DMS53 treated with DMSO at 0.1 percent for 48 hours (cell line): ENCODE measurements at regions not wholly inside any gene's neighbourhood (a gene's known extent, or its start where the extent isn't known, plus 50 kb on each side); places are given as distances from the start of the nearest gene placed in this dataset.

ENCODE experiments used
- DNase-seq: peaks from one replicate; lab custom pipeline; 2025; ENCODE audit not compliant: unreplicated experiment; lab: John Stamatoyannopoulos, UW

DNA sequence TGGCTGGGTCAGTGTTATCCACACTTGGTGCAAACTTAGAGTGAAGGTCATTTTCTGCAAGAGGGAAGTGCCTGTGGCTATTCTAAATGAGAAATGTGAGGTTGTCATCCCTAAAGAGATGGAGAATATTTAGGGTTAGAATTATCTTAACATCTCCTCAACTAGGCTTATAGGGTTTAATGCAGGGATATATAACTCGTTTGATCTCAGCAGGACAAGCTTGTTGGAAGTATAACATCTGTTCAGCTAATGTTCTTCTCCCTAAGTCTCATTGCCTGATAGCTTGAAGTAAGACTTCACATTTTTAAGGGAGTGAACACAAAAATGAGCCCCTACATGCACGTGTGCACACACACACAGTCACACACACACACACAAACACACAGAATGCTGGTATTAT is 75.9 kb upstream of the NRXN1 start:
- DNase-seq: no peak

- no peak for DNase-seq
Observed at GRCh38 chr2:51105811-51106210, 73.9 kb upstream of the NRXN1 start.

GRCh38 chr2:51103205-51103604 is 71.3 kb upstream of the NRXN1 start:
- no peak for DNase-seq

GRCh38 chr2:51093016-51093415 is 61.1 kb upstream of the NRXN1 start:
- no peak for DNase-seq

GRCh38 chr2:51085420-51086068 is 53.6 kb upstream of the NRXN1 start:
- no peak for DNase-seq

- no peak for DNase-seq
Observed at GRCh38 chr2:51084750-51085149, 52.8 kb upstream of the NRXN1 start.
